Effector memory CD8-positive, alpha-beta T cell (primary cell): ENCODE measurements at regions not wholly inside any gene's neighbourhood (a gene's known extent, or its start where the extent isn't known, plus 50 kb on each side); places are given as distances from the start of the nearest gene placed in this dataset.
"Not testable (repeated sequence)": the region's sequence is repeated elsewhere in the genome, so short reads cannot be mapped to it uniquely, and the experiment has no call there.

Experiments used
- ATAC-seq: fragments of 150-1000 bp; cut with Tn5 transposase; replicated peaks from 2 replicates; pipeline ENCODE4 v1.10.0; 2021; ENCODE audit warnings: mild to moderate bottlenecking, moderate library complexity
- DNase-seq, 3 experiments: peaks; one replicate each; pipeline ENCODE4 v3.0.0; 2021
- H3K27ac Mint-ChIP-seq, 2 donors: one replicate each; pipeline ENCODE4 v1.8.0; 2022; ENCODE audit warnings: mild to moderate bottlenecking in 2 of 2, mixed read lengths in 2 of 2, moderate library complexity in 2 of 2
- H3K27me3 Mint-ChIP-seq, 2 donors: one replicate each; pipeline ENCODE4 v1.8.0; 2022; ENCODE audit warnings: mixed read lengths in 2 of 2
- H3K36me3 Mint-ChIP-seq: one replicate; pipeline ENCODE4 v1.8.0; 2022; ENCODE audit warnings: mild to moderate bottlenecking, moderate library complexity, mixed read lengths; ENCODE audit not compliant: insufficient read depth
- H3K4me1 Mint-ChIP-seq, 2 donors: one replicate each; pipeline ENCODE4 v1.8.0; 2022; ENCODE audit warnings: low read depth in 2 of 2, mixed read lengths in 2 of 2
- H3K4me3 Mint-ChIP-seq, 2 donors: one replicate each; pipeline ENCODE4 v1.8.0; 2022; ENCODE audit warnings: mild to moderate bottlenecking in 2 of 2, mixed read lengths in 2 of 2, moderate library complexity in 2 of 2
- H3K9me3 Mint-ChIP-seq, 2 donors: one replicate each; pipeline ENCODE4 v1.8.0; 2022; ENCODE audit warnings: mixed read lengths in 2 of 2

DNA sequence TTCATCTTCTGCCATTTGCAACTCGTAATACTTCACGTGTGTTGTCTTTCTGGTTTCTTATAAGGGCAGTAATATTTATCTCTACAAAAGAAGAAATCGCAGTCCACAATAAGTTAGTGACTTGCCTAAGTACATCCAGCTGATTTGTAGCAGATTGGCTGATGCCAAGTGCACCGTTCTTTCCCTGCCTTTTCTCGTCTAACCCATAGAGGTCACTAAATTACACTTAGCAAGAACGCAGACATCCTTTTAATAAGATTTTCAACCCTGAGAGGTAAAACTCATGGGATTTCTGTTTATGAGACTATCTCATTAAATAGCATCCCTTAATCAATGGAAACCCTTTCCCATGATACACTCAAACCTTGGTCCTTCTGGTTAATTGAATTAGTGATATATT lies 408.6 kb upstream of the ACTRT1 start:
- Mint-ChIP-seq H3K36me3 (no peaks in the 10 kb centered on the region), H3K27ac (no peak overlapping the region), H3K9me3 (peaks cover under 1 to 5% of the 10 kb centered on the region in 2 donors), H3K4me3 (no peak overlapping the region), H3K27me3 (no peaks in the 10 kb centered on the region), H3K4me1 (no peaks in the 10 kb centered on the region)
- no peak for DNase-seq
- no peak for ATAC-seq

DNA sequence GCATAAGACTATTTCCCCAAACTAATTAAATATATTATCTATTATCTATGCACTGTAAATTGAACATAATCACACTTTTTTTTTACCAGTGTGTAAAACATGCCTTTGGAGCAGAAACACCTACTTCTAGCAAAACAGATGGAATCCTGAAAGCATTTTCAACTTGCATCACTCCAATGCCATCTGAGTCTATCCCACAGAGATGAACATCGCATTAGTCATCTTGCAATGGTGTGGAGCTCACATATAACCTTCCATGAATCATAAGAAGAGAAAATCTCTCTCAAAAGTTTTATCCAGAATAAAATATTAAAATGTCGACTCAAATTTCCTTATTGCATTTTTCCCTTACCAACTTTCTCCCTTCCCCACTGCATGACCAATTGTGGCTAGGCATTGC lies 406.7 kb upstream of the ACTRT1 start:
- Mint-ChIP-seq H3K4me1 (no peaks in the 10 kb centered on the region), H3K4me3 (no peak overlapping the region), H3K27ac (no peak overlapping the region), H3K36me3 (no peaks in the 10 kb centered on the region), H3K27me3 (no peaks in the 10 kb centered on the region), H3K9me3 (peaks cover 0 to 8% of the 10 kb centered on the region in 2 donors)
- ATAC-seq: no peak
- no peak for DNase-seq

DNA sequence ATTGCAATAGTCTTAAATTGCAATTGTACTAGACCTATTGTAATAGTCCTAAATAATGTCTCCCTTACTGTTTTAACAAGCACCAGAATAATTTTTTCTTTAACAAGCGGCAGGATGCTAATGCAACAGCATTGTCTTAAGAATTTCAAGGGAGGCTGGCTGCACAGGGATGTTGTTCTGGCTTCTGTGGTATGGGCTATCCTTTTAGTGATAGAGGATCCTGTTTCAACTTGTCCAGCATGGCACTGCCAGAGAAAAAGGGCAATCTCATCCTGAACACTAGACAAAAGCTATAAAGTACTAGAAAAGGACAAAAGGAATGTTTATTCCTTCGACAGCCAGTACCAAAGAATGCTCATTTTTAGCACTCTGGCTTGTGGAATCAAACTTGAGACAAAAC lies 405.5 kb upstream of the ACTRT1 start:
- no peak for ATAC-seq
- no peaks in the 10 kb centered on the region for H3K4me1 Mint-ChIP-seq
- no peaks in the 10 kb centered on the region for H3K36me3 Mint-ChIP-seq
- no peak for DNase-seq
- H3K27me3 Mint-ChIP-seq: no peaks in the 10 kb centered on the region
- H3K4me3 Mint-ChIP-seq: no peak overlapping the region
- H3K9me3 Mint-ChIP-seq: peaks cover 0 to 8% of the 10 kb centered on the region in 2 donors
- H3K27ac Mint-ChIP-seq: no peak overlapping the region

DNA sequence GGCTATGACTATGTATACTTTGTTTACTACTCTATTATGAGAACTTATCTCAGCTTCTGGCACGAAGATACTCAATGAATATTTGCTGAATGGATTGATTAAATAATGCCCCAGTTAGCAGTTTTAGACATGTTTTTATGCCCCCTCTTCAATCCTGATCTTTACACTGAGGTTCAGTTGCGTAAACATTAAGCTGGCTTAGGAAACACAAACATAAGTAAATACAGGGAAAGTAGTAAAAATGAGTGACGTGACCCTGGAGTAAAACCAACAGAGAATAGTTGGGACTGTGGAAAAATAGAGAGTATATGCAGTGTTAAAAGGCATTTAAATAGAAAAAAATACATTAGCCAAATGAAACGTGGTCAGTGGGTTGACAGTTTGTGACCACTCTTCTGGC lies 387.0 kb upstream of the ACTRT1 start:
- no peak for DNase-seq
- ATAC-seq: no peak
- Mint-ChIP-seq H3K4me1 (no peaks in the 10 kb centered on the region), H3K4me3 (no peak overlapping the region), H3K9me3 (peaks cover 3 to 8% of the 10 kb centered on the region in 2 donors), H3K27ac (no peak overlapping the region), H3K36me3 (peaks cover 3% of the 10 kb centered on the region), H3K27me3 (no peaks in the 10 kb centered on the region)

DNA sequence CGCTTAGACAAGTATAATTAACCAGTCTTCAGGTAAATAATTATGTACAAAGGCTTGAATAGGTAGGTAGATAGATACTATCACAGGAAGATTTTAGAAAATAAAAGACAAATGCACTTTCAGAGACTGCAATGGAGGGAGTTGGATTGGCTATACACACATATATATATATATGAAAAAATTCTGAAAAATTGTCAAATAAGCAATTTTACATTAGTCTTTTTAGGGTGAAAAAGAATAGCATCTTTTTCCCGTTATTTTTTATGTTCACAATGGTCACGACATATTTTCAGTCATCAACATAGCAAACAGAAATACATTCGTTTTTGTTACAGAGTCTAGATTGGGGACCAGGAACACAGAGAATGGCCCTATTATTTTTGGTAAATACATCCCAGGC lies 385.9 kb upstream of the ACTRT1 start:
- Mint-ChIP-seq H3K27me3 (no peaks in the 10 kb centered on the region), H3K36me3 (peaks cover 3% of the 10 kb centered on the region), H3K4me3 (no peak overlapping the region), H3K27ac (no peak overlapping the region), H3K9me3 (peaks cover 3 to 8% of the 10 kb centered on the region in 2 donors), H3K4me1 (no peaks in the 10 kb centered on the region)
- ATAC-seq: no peak
- no peak for DNase-seq

DNA sequence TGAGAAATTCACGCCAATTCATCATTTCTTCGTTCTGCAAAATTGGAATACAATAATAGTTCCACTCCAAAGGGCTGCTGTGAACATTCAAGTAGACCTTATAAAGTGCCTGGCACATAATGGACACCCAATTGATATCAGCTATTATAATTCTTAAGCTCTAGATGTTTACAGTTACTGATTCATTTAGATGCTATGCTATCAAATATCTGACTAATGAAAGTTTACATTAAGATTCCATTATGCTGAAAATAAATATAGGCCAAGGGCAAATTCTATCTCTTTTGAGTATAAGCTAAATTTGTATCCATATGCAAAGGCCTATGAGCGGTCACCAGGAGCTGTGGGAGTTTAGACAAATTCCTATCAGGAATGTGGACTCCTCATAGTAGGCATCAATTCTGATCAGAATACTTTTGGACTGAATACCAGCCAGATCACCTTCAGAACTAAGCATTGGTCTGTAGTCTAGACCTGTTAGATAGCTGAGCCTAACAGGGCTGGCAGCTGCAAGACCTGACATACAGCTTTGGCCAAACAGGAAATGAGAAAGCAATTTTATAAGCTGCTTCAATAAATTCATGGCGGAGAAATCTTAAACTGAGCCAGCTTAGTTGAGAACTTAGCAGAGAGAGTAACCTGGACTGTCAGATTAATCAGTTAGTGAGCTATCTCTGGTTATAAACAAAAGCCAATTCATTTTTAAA lies 384.3 kb upstream of the ACTRT1 start:
- DNase-seq: no peak
- H3K4me3 Mint-ChIP-seq: no peak overlapping the region
- H3K27ac Mint-ChIP-seq: no peak overlapping the region
- H3K36me3 Mint-ChIP-seq: peaks cover 3% of the 10 kb centered on the region
- H3K9me3 Mint-ChIP-seq: peaks cover 3 to 8% of the 10 kb centered on the region in 2 donors
- no peak for ATAC-seq
- H3K4me1 Mint-ChIP-seq: no peaks in the 10 kb centered on the region
- no peaks in the 10 kb centered on the region for H3K27me3 Mint-ChIP-seq

DNA sequence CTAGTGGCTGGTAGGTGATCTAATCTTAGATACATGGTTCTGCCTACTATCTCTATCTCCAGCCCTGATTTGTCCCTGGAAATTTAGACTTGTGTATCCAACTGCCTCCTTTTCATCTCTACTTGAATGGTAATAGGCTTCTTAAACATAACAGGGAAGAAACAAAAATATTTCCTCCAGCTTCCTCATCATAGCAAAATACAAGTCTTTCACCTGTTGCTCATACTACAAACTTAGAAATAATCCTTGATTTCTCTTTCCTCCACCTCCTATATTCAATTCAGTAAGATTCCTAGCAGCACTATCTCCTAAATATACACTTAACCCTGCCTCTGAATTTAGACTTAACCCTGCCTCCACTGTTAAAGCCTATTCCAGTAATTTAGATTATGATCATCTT lies 373.3 kb upstream of the ACTRT1 start:
- Mint-ChIP-seq H3K27me3 (no peaks in the 10 kb centered on the region), H3K4me3 (no peak overlapping the region), H3K27ac (no peak overlapping the region), H3K9me3 (peaks cover 0 to 3% of the 10 kb centered on the region in 2 donors), H3K36me3 (no peaks in the 10 kb centered on the region), H3K4me1 (no peaks in the 10 kb centered on the region)
- DNase-seq: no peak
- no peak for ATAC-seq

DNA sequence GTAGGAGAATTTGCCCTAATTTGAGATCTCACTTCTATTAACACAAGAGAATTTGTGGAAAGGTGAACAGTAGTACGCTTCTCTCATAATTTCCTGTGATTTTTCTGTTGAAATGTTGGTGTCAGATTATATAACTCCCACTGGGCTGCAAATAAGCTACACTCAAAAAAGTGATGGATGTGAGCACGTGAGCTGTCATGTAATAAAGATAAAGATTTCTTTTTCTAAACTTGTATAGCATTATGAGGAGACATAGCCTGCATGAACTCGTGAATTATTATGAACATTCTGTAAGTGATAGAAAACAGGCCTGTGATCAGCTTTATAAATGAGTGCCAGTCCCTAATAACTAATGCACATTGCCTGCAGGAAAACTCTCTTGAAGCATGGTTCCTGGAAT lies 356.6 kb upstream of the ACTRT1 start:
- no peak overlapping the region for H3K4me3 Mint-ChIP-seq
- no peaks in the 10 kb centered on the region for H3K27me3 Mint-ChIP-seq
- no peaks in the 10 kb centered on the region for H3K4me1 Mint-ChIP-seq
- ATAC-seq (no peak), DNase-seq (no peak)
- H3K27ac Mint-ChIP-seq: no peak overlapping the region
- peaks cover 0 to 3% of the 10 kb centered on the region in 2 donors for H3K9me3 Mint-ChIP-seq
- no peaks in the 10 kb centered on the region for H3K36me3 Mint-ChIP-seq

DNA sequence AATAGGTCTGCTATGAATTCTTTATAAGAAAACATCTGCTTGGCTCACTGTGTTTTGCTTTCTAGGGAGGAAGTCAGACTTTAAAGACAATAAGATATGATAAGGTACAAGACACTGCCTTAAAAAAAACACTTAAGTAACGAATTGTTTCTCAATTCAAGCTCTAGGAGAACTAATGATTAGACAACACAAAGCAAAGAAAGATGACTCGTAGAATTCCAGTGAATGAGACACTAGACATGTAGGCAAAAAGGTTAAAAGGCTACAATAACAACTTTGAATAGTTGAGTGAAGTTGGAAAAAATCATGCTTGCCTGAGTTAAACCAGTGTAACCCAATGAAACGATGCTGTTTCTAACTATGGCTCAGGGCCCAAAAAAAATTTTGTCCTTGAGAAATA lies 344.4 kb upstream of the ACTRT1 start:
- H3K36me3 Mint-ChIP-seq: no peaks in the 10 kb centered on the region
- peaks cover 0 to 1% of the 10 kb centered on the region in 2 donors for H3K9me3 Mint-ChIP-seq
- no peak overlapping the region for H3K27ac Mint-ChIP-seq
- no peaks in the 10 kb centered on the region for H3K27me3 Mint-ChIP-seq
- no peaks in the 10 kb centered on the region for H3K4me1 Mint-ChIP-seq
- no peak for DNase-seq
- H3K4me3 Mint-ChIP-seq: no peak overlapping the region
- ATAC-seq: no peak

DNA sequence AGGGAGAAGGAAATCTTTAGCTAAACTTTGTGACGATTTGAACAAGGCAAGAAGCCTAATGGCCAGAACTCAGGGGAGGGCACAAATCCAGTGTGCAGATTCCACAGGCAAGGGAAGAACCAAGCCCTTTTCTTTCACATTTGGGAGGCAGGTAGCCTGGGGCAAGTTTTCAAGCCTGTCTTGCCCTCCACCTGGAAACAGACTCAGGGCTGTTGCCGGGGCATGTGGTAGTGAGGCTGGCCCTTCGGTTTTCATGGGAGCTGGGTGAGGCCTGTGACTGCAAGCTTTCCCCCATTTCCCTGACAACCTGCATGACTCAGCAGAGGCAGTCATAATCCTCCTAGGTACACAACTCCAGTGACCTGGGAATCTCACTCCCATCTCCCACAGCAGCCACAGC lies 331.6 kb upstream of the ACTRT1 start:
- peaks cover 4 to 10% of the 10 kb centered on the region in 2 donors for H3K9me3 Mint-ChIP-seq
- DNase-seq, H3K27ac Mint-ChIP-seq, H3K36me3 Mint-ChIP-seq, H3K27me3 Mint-ChIP-seq, H3K4me3 Mint-ChIP-seq, H3K4me1 Mint-ChIP-seq, ATAC-seq: not testable (repeated sequence)

DNA sequence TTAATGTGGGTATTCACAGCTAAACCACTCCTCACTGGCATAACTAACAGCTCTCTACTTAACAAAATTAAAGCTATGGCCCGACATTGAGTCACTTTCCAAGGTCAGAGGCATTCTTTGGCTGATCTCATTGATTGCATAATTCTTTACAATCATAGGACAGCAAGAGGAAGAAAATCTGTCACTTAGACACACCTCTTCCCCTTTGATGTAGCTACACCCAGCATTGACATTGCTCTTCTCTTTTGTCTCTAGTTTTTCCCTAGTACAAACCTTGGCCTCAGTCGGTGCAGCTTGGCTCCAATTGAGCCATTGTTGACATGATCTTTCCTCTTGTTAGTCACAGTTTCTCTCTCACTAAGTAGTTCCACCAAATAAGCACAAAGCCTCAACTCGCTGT lies 313.3 kb upstream of the ACTRT1 start:
- Mint-ChIP-seq H3K4me1 (no peaks in the 10 kb centered on the region), H3K27ac (no peak overlapping the region), H3K4me3 (no peak overlapping the region), H3K27me3 (no peaks in the 10 kb centered on the region), H3K9me3 (no peaks in the 10 kb centered on the region), H3K36me3 (no peaks in the 10 kb centered on the region)
- ATAC-seq (no peak), DNase-seq (no peak)

DNA sequence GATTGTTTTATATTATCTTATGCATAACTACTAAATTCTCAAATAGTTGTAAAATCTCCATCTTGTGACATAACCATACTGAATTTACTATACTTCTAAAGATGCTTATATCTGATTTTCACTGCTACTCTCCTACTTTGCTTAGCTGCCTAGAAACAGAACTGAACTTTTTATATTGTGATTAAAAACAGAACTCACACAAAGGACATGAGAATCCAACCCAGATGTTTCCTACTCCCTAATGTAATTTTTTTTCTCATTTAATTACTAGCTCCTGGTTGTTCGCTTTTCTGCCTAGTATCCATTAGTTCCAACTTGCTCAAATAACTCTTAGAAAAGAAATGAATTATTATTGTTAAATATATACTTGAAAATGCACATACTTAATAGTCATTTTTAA lies 283.5 kb upstream of the ACTRT1 start:
- Mint-ChIP-seq H3K9me3 (no peaks in the 10 kb centered on the region), H3K36me3 (no peaks in the 10 kb centered on the region), H3K4me3 (no peak overlapping the region), H3K4me1 (no peaks in the 10 kb centered on the region), H3K27me3 (no peaks in the 10 kb centered on the region), H3K27ac (no peak overlapping the region)
- DNase-seq (no peak), ATAC-seq (no peak)

DNA sequence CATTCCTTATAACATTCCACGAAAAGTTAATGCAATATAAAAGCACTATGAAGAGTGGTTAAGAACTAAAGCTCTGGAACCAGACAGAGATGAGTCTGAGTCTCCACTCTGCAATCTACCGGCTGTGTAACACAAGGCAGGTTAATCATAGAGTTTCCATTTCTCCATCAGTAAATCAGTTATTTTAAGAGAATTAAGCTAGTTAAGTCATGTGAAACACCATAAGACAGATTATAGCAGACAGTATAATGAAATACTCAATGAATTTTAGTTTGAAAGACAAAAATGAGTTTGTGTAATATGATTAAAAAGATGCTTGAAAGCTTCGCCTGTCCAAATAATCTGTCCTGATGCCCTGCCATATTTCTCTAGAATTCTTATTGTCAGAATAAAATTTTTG lies 282.6 kb upstream of the ACTRT1 start:
- ATAC-seq (no peak), DNase-seq (no peak)
- Mint-ChIP-seq H3K4me1 (no peaks in the 10 kb centered on the region), H3K9me3 (no peaks in the 10 kb centered on the region), H3K36me3 (no peaks in the 10 kb centered on the region), H3K27ac (no peak overlapping the region), H3K27me3 (no peaks in the 10 kb centered on the region), H3K4me3 (no peak overlapping the region)

DNA sequence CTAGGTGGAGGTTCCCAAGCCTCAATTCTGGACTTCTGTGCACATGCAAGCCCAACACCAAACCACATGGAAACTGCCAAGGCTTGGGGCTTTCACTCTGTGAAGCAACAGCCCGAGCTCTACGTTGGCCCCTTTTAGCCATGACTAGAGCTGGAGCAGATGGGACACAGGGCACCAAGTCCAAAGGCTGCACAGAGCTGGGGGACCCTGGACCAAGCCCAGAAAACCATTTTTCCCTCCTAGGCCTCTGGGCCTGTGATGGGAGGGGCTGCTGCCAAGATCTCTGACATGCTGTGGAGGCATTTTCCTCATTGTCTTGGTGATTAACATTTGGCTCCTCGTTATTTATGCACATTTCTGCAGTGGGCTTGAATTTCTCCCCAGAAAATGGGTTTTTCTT lies 258.7 kb upstream of the ACTRT1 start:
- no peak for ATAC-seq
- Mint-ChIP-seq H3K27me3 (no peaks in the 10 kb centered on the region), H3K4me1 (no peaks in the 10 kb centered on the region), H3K9me3 (peaks cover 0 to 2% of the 10 kb centered on the region in 2 donors), H3K4me3 (no peak overlapping the region), H3K27ac (no peak overlapping the region), H3K36me3 (no peaks in the 10 kb centered on the region)
- DNase-seq: no peak

DNA sequence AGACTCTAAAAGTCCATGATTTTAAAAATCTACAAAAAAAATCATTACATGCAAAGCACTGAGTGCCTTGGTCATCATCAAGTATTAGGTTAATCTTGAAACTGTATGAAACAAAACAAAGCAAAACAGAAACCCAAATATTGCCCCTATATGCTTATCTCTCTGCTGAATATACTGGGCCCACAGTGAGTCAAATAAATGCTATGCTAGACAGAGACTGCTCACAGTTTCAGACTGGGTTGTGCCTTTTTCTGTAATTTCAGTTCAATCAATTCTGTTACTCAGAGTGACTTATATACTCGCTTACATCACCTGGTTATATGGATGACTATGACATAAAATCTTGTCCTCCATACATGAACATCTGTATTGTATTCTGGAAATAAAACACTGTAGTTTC lies 257.1 kb upstream of the ACTRT1 start:
- ATAC-seq (no peak), DNase-seq (no peak)
- no peak overlapping the region for H3K4me3 Mint-ChIP-seq
- no peaks in the 10 kb centered on the region for H3K36me3 Mint-ChIP-seq
- peaks cover 0 to 2% of the 10 kb centered on the region in 2 donors for H3K9me3 Mint-ChIP-seq
- no peaks in the 10 kb centered on the region for H3K4me1 Mint-ChIP-seq
- H3K27me3 Mint-ChIP-seq: no peaks in the 10 kb centered on the region
- no peak overlapping the region for H3K27ac Mint-ChIP-seq
